PFSK-1 (cell line): ENCODE measurements at regions not wholly inside any gene's neighbourhood (a gene's known extent, or its start where the extent isn't known, plus 50 kb on each side); places are given as distances from the start of the nearest gene placed in this dataset.

Experiments used
- FOXP2 ChIP-seq: optimal IDR thresholded peaks from 2 replicates; pipeline ENCODE3; 2011; ENCODE audit warnings: borderline replicate concordance, control low read depth, inconsistent platforms; ENCODE audit not compliant: insufficient read depth; ENCODE audit errors: extremely low read length, extremely low read depth
- POLR2AphosphoS5 ChIP-seq: IDR thresholded peaks from 2 replicates; pipeline ENCODE4 v1.6.1; 2012; ENCODE audit warnings: low read depth, mild to moderate bottlenecking, control low read depth, low read length, moderate library complexity
- SIN3A ChIP-seq: IDR thresholded peaks from 2 replicates; pipeline ENCODE4 v1.6.1; 2012; ENCODE audit warnings: mild to moderate bottlenecking, low read length, moderate library complexity, borderline replicate concordance; ENCODE audit not compliant: insufficient read depth
- TAF1 ChIP-seq: IDR thresholded peaks from 2 replicates; pipeline ENCODE4 v1.6.1; 2012; ENCODE audit warnings: low read length, control low read depth, borderline replicate concordance; ENCODE audit not compliant: insufficient read depth
- TF ChIP-seq, protein P1 (sequence below), 2 experiments: IDR thresholded peaks; 2 replicates each; pipeline versions ENCODE4 v1.6.1 to v1.8.0; 2011 to 2012; ENCODE audit warnings: low read depth in 2 of 2, low read length in 2 of 2, control low read depth in 1 of 2, inconsistent platforms in 1 of 2, mild to moderate bottlenecking in 1 of 2, moderate library complexity in 1 of 2; ENCODE audit not compliant: insufficient read depth in 1 of 2

DNA sequence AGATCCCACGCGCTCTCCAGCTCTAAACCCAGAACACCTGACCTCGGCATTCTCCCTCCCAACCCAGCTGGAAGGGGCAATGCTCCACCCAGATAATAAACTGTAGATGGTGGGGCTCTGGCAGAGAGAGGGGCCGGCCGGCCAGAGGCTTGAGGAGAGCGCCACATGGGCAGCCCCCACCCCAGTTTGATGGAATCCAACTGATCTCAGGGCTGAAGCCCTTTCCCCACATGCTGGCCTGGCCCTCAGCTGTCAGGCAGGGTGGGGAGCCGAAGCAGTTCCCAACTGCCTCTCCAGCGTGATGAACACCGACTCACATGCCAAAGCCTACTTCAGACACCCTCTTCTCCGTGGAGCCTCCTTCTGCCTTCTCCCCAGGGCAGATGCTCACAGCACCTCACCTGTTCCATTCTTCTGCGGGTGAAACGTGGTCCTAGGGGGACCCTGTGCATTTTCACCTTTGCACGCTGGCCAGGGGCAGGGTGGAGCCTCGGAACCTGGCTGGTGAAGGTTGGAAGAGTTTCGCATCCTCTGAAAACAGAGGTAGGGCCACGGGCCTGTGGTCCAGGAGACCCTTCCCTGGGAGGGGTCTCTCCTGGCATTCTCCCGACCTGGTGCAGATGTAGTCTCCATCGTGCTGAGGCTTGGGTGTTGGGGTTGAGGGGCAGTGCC, 65.7 kb upstream of the ZNF469 start:
- no peak for TF ChIP-seq POLR2AphosphoS5
- TF ChIP-seq SIN3A, result no peak
- no peak for TF ChIP-seq FOXP2
- TF ChIP-seq TAF1, result no peak
- TF ChIP-seq, protein P1, sequence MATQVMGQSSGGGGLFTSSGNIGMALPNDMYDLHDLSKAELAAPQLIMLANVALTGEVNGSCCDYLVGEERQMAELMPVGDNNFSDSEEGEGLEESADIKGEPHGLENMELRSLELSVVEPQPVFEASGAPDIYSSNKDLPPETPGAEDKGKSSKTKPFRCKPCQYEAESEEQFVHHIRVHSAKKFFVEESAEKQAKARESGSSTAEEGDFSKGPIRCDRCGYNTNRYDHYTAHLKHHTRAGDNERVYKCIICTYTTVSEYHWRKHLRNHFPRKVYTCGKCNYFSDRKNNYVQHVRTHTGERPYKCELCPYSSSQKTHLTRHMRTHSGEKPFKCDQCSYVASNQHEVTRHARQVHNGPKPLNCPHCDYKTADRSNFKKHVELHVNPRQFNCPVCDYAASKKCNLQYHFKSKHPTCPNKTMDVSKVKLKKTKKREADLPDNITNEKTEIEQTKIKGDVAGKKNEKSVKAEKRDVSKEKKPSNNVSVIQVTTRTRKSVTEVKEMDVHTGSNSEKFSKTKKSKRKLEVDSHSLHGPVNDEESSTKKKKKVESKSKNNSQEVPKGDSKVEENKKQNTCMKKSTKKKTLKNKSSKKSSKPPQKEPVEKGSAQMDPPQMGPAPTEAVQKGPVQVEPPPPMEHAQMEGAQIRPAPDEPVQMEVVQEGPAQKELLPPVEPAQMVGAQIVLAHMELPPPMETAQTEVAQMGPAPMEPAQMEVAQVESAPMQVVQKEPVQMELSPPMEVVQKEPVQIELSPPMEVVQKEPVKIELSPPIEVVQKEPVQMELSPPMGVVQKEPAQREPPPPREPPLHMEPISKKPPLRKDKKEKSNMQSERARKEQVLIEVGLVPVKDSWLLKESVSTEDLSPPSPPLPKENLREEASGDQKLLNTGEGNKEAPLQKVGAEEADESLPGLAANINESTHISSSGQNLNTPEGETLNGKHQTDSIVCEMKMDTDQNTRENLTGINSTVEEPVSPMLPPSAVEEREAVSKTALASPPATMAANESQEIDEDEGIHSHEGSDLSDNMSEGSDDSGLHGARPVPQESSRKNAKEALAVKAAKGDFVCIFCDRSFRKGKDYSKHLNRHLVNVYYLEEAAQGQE (IDR thresholded peaks at IDR 0.05; ENCODE audit: insufficient read depth in 1 of 2, low read depth in 2 of 2, low read length in 2 of 2), result no peak

DNA sequence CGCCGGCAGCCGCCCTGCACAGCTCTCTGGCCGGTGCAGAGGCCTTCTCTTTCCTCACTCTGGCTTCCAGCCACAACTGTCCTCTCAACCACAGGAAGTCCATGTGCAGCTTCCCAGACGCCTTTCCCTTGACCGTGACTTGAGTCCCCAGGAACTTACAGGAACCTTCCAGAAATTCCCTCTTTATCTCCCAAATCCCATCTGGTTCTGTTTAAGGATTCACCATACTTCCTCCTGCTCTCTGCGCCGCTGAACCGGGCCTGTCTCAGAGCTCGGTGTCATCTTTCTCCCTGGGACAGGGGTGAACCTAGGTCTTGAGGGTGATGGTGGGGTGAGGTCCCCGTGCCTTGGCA, 65.2 kb upstream of the ZNF469 start:
- TF ChIP-seq, protein P1 (IDR thresholded peaks at IDR 0.05; ENCODE audit: insufficient read depth in 1 of 2, low read depth in 2 of 2, low read length in 2 of 2), result peak in 1 of 2 experiments; percentile 36; a peak in 1 of 4 replicates
- no peak for TF ChIP-seq TAF1

DNA sequence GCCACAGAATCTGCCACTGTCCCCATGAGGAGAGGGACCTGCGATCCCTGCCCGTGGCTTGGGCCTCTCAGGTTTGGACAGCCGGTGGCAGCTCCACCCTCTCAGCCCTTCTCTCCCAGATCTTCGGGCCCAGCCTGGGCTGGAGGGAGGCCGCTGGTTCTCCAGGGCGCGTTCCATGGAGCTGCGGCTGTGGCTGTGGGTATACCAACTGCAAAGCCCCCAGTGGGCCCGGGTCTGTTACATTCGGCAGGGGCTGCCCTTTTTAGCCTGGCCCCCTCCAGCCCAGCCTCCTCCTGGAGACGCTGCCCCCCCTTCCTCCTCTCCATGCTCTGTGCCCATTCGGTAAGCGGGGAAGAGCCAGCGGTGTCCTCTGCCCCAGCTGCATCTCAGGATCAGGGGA, 64.7 kb upstream of the ZNF469 start:
- TF ChIP-seq POLR2AphosphoS5 (no peak), FOXP2 (no peak), TAF1 (no peak), SIN3A (no peak)
- TF ChIP-seq, protein P1 (IDR thresholded peaks at IDR 0.05; ENCODE audit: insufficient read depth in 1 of 2, low read depth in 2 of 2, low read length in 2 of 2), result no peak

- TF ChIP-seq, protein P1 (IDR thresholded peaks at IDR 0.05; ENCODE audit: insufficient read depth in 1 of 2, low read depth in 2 of 2, low read length in 2 of 2), result no peak
- TF ChIP-seq TAF1 (no peak), SIN3A (no peak), FOXP2 (no peak), POLR2AphosphoS5 (no peak)
Measured at GRCh38 chr16:88318521-88318920, 64.2 kb upstream of the ZNF469 start.
